H1 (cell line): ENCODE measurements at regions not wholly inside any gene's neighbourhood (a gene's known extent, or its start where the extent isn't known, plus 50 kb on each side); places are given as distances from the start of the nearest gene placed in this dataset.

ENCODE experiments used
- CTCF ChIA-PET: fragments of 300-600 bp; sonication (Branson Sonifier 250); formaldehyde crosslinking; loops from one replicate; lab custom pipeline; 2021; ENCODE audit not compliant: partially characterized antibody; lab: Charles Lee
- POLR2A ChIA-PET: fragments of 300-600 bp; sonication (Branson Sonifier 250); formaldehyde crosslinking; loops from one replicate; lab custom pipeline; 2021; ENCODE audit warnings: inconsistent platforms; ENCODE audit not compliant: partially characterized antibody; lab: Charles Lee
- DNase-seq, 2 experiments: peaks; one replicate each; pipeline versions ENCODE4 v3.0.0 to v3.0.0-alpha.2; 2010 to 2022; ENCODE audit warnings: low spot score in 2 of 2, low read depth in 1 of 2, mixed read lengths in 1 of 2
- FAIRE-seq: peaks from 2 replicates; lab custom pipeline; 2011; peaks lifted over from hg19 to GRCh38; lab: Jason Lieb, UNC
- H2AFZ ChIP-seq: 2 replicates; pipeline ENCODE4 v1.8.1; 2012; ENCODE audit warnings: low read length, inconsistent platforms
- H2AK5ac ChIP-seq: 2 replicates; pipeline ENCODE4 v1.6.1; 2013; ENCODE audit warnings: low read depth, low read length
- H2BK120ac ChIP-seq: replicated peaks from 2 replicates; pipeline ENCODE3; 2013; ENCODE audit warnings: low read depth, low read length, inconsistent platforms
- H2BK12ac ChIP-seq: 2 replicates; pipeline ENCODE4 v1.6.1; 2013; ENCODE audit warnings: low read depth, low read length
- H2BK15ac ChIP-seq: 2 replicates; pipeline ENCODE4 v1.6.1; 2013; ENCODE audit warnings: low read length
- H2BK20ac ChIP-seq: 2 replicates; pipeline ENCODE4 v1.6.1; 2013; ENCODE audit warnings: low read length
- H2BK5ac ChIP-seq: 2 replicates; pipeline ENCODE4 v1.6.1; 2013; ENCODE audit warnings: low read depth, low read length
- H3K14ac ChIP-seq: 2 replicates; pipeline ENCODE4 v1.6.1; 2013; ENCODE audit warnings: inconsistent platforms; ENCODE audit not compliant: insufficient read length
- H3K18ac ChIP-seq: 2 replicates; pipeline ENCODE4 v1.6.1; 2013; ENCODE audit warnings: low read length; ENCODE audit errors: extremely low read depth
- H3K23ac ChIP-seq: 2 replicates; pipeline ENCODE4 v1.6.1; 2013; ENCODE audit warnings: inconsistent platforms; ENCODE audit not compliant: insufficient read length
- H3K23me2 ChIP-seq: 2 replicates; pipeline ENCODE4 v1.6.1; 2013; ENCODE audit warnings: low read depth, low read length
- H3K27ac ChIP-seq: 2 replicates; pipeline ENCODE4 v1.6.1; 2011; ENCODE audit warnings: low read depth, low read length, inconsistent platforms
- H3K27me3 ChIP-seq, 4 experiments: replicated peaks in 1 of 4; 1 replicate in 1 of 4; 2 replicates in 3 of 4; pipeline versions ENCODE4 v1.6.1 to v1.8.1; 2011 to 2013; ENCODE audit warnings: low read length in 3 of 4, mild to moderate bottlenecking in 3 of 4, inconsistent platforms in 2 of 4, mixed read lengths in 2 of 4, moderate library complexity in 1 of 4; ENCODE audit not compliant: control insufficient read depth in 3 of 4, insufficient read depth in 3 of 4; ENCODE audit errors: extremely low read depth in 1 of 4
- H3K36me3 ChIP-seq, 4 experiments: 2 replicates each; pipeline versions ENCODE4 v1.6.1 to v1.8.1; 2011 to 2013; ENCODE audit warnings: mild to moderate bottlenecking in 4 of 4, low read length in 3 of 4, moderate library complexity in 2 of 4, control low read depth in 1 of 4, inconsistent platforms in 1 of 4; ENCODE audit not compliant: insufficient read depth in 4 of 4, control insufficient read depth in 2 of 4
- H3K4ac ChIP-seq: replicated peaks from 2 replicates; pipeline ENCODE3; 2013; ENCODE audit warnings: low read length, low read depth, mixed read lengths, inconsistent platforms; ENCODE audit not compliant: insufficient read length
- H3K4me1 ChIP-seq, 4 experiments: replicated peaks in 1 of 4; 1 replicate in 1 of 4; 2 replicates in 3 of 4; pipeline versions ENCODE4 v1.6.1 to v1.8.1; 2011 to 2013; ENCODE audit warnings: low read length in 3 of 4, inconsistent platforms in 2 of 4, mixed read lengths in 1 of 4; ENCODE audit not compliant: insufficient read depth in 4 of 4, control insufficient read depth in 3 of 4
- H3K4me2 ChIP-seq, 2 experiments: 2 replicates each; pipeline versions ENCODE4 v1.6.1 to v1.8.1; 2011 to 2013; ENCODE audit warnings: low read depth in 2 of 2, low read length in 2 of 2, control low read depth in 1 of 2, inconsistent platforms in 1 of 2, mild to moderate bottlenecking in 1 of 2; ENCODE audit not compliant: insufficient read depth in 1 of 2
- H3K4me3 ChIP-seq, 4 experiments: fragments of 200-600, 300-600 bp in 1 of 4; sonication (generic), shearing (Covaris generic), sonication (Bioruptor Twin) in 1 of 4; 2 replicates each; pipeline versions ENCODE4 v1.5.1 to v1.8.1; 2011 to 2016; ENCODE audit warnings: low read length in 4 of 4, low read depth in 3 of 4, control low read depth in 2 of 4, inconsistent platforms in 2 of 4, mild to moderate bottlenecking in 2 of 4, mixed read lengths in 1 of 4, moderate library complexity in 1 of 4; ENCODE audit not compliant: insufficient read depth in 2 of 4; ENCODE audit errors: extremely low read depth in 1 of 4
- H3K56ac ChIP-seq: replicated peaks from 2 replicates; pipeline ENCODE3; 2013; ENCODE audit warnings: low read depth, mild to moderate bottlenecking, mixed read lengths, low read length, inconsistent platforms; ENCODE audit not compliant: insufficient read length
- H3K79me1 ChIP-seq: 2 replicates; pipeline ENCODE4 v1.6.1; 2013; ENCODE audit warnings: low read depth, low read length, control low read depth
- H3K79me2 ChIP-seq, 2 experiments: 2 replicates each; pipeline versions ENCODE4 v1.6.1 to v1.8.1; 2012 to 2013; ENCODE audit warnings: low read length in 2 of 2, mild to moderate bottlenecking in 2 of 2, inconsistent platforms in 1 of 2; ENCODE audit not compliant: insufficient read depth in 2 of 2, control insufficient read depth in 1 of 2
- H3K9ac ChIP-seq, 4 experiments: replicated peaks in 1 of 4; 1 replicate in 1 of 4; 2 replicates in 3 of 4; pipeline versions ENCODE4 v1.6.1 to v1.8.1; 2011 to 2013; ENCODE audit warnings: low read depth in 3 of 4, low read length in 3 of 4, control low read depth in 2 of 4, mild to moderate bottlenecking in 2 of 4, moderate library complexity in 2 of 4, inconsistent platforms in 1 of 4; ENCODE audit errors: extremely low read depth in 1 of 4
- H3K9me3 ChIP-seq, 2 experiments: 2 replicates each; pipeline versions ENCODE4 v1.6.1 to v1.8.1; 2012 to 2013; ENCODE audit warnings: mild to moderate bottlenecking in 2 of 2, moderate library complexity in 2 of 2, control low read depth in 1 of 2, inconsistent platforms in 1 of 2, low read depth in 1 of 2, low read length in 1 of 2, mixed read lengths in 1 of 2; ENCODE audit not compliant: insufficient read depth in 2 of 2
- H4K20me1 ChIP-seq, 2 experiments: replicated peaks in 1 of 2; 2 replicates each; pipeline versions ENCODE3 to v1.8.1; 2011 to 2013; ENCODE audit warnings: inconsistent platforms in 2 of 2, low read length in 2 of 2, mild to moderate bottlenecking in 1 of 2; ENCODE audit not compliant: insufficient read depth in 2 of 2, control insufficient read depth in 1 of 2
- H4K5ac ChIP-seq: 2 replicates; pipeline ENCODE4 v1.6.1; 2013; ENCODE audit warnings: low read length, low read depth, mixed read lengths, inconsistent platforms; ENCODE audit not compliant: insufficient read length
- H4K8ac ChIP-seq: 2 replicates; pipeline ENCODE4 v1.8.0; 2013; ENCODE audit warnings: mild to moderate bottlenecking, moderate library complexity, low read length, inconsistent platforms; ENCODE audit not compliant: insufficient read depth; ENCODE audit errors: extremely low read depth
- H4K91ac ChIP-seq: replicated peaks from 2 replicates; pipeline ENCODE3; 2013; ENCODE audit warnings: low read length, mixed read lengths, inconsistent platforms; ENCODE audit not compliant: insufficient read length
- BACH1 ChIP-seq: IDR thresholded peaks from 2 replicates; pipeline ENCODE4 v1.6.1; 2012; ENCODE audit warnings: low read length, improper control_type of control experiment
- BRCA1 ChIP-seq: IDR thresholded peaks from 2 replicates; pipeline ENCODE4 v1.6.1; 2012; ENCODE audit warnings: low read depth, low read length, improper control_type of control experiment
- CBX5 ChIP-seq: fragments of 300-800, 300-1000 bp; sonication (generic); IDR thresholded peaks from 2 replicates; pipeline ENCODE4 v1.7.1; 2016; ENCODE audit warnings: antibody characterized with exemption, low read length, low read depth
- EP300 ChIP-seq, 2 experiments: IDR thresholded peaks; 1 replicate in 1 of 2; 2 replicates in 1 of 2; pipeline ENCODE4 v1.6.1; 2011 to 2012; ENCODE audit warnings: low read depth in 2 of 2, low read length in 2 of 2, mild to moderate bottlenecking in 2 of 2, borderline replicate concordance in 1 of 2, inconsistent platforms in 1 of 2, moderate library complexity in 1 of 2
- FOSL1 ChIP-seq: IDR thresholded peaks from 2 replicates; pipeline ENCODE4 v1.6.1; 2011; ENCODE audit warnings: mild to moderate bottlenecking, low read depth, low read length, moderate library complexity; ENCODE audit not compliant: insufficient read depth
- HDAC6 ChIP-seq: IDR thresholded peaks from one replicate; pipeline ENCODE4 v1.7.1; 2012; ENCODE audit warnings: low read depth, mild to moderate bottlenecking, inconsistent platforms, low read length, moderate library complexity
- MAFK ChIP-seq: IDR thresholded peaks from 2 replicates; pipeline ENCODE4 v1.6.1; 2012; ENCODE audit warnings: low read depth, mild to moderate bottlenecking, improper control_type of control experiment, low read length
- PHF8 ChIP-seq: fragments of 200-600 bp; sonication (generic); conservative IDR thresholded peaks from 2 replicates; pipeline ENCODE4 v1.7.1; 2012; ENCODE audit warnings: low read depth, mild to moderate bottlenecking, inconsistent platforms, low read length, moderate library complexity
- POLR2A ChIP-seq, 2 experiments: IDR thresholded peaks; 1 replicate in 1 of 2; 2 replicates in 1 of 2; pipeline ENCODE4 v1.6.1; 2011; ENCODE audit warnings: low read depth in 2 of 2, low read length in 2 of 2, mild to moderate bottlenecking in 2 of 2; ENCODE audit errors: control extremely low read depth in 1 of 2
- POLR2AphosphoS5 ChIP-seq: IDR thresholded peaks from 2 replicates; pipeline ENCODE4 v1.6.1; 2011; ENCODE audit warnings: low read depth, low read length
- SIX5 ChIP-seq: IDR thresholded peaks from 2 replicates; pipeline ENCODE4 v1.6.1; 2011; ENCODE audit warnings: mild to moderate bottlenecking, low read depth, low read length
- SP1 ChIP-seq: IDR thresholded peaks from 2 replicates; pipeline ENCODE4 v1.6.1; 2011; ENCODE audit warnings: low read depth, low read length
- USF2 ChIP-seq: IDR thresholded peaks from 2 replicates; pipeline ENCODE4 v1.6.1; 2011; ENCODE audit warnings: low read length, improper control_type of control experiment
- WGBS, 2 experiments: shearing (Covaris generic) in 1 of 2; methylation state at CpG; one replicate each; pipeline versions ENCODE4 v1.1.6 to v1.1.7; 2013 to 2015; ENCODE audit warnings: low lambda C conversion rate in 2 of 2, mixed read lengths in 2 of 2, inconsistent platforms in 1 of 2, low coverage in 1 of 2, missing lambda C conversion rate in 1 of 2; ENCODE audit not compliant: insufficient replicate concordance in 2 of 2, insufficient coverage in 1 of 2, insufficient read length in 1 of 2; ENCODE audit errors: extremely low coverage in 1 of 2, missing lambda C conversion rate in 1 of 2; 5-methylcytosine and 5-hydroxymethylcytosine counted together

DNA sequence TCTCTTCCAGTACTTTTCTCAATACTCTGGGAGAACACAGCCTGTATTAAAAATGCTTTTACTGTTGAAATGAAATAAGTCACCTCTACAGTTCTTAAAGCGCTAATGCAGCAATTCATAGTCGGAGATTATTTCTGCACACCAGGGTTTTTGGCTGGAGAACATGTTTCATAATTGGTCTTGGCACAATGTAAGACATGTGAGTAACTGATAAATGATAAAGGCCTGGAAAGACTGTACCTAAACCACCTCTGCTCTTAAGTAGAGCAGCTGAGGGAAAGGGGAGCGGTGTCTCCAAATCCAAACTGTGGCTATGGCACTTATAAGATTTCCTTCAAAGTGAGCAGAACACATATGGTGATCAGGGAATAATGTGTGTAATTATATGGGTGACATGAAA is 390.3 kb upstream of the MBL2 start:
- Histone ChIP-seq H4K20me1 (no peaks in the 10 kb centered on the region), H4K5ac (no peak overlapping the region), H3K4me2 (no peak overlapping the region), H3K23me2 (no peaks in the 10 kb centered on the region), H3K4ac (no peak overlapping the region), H2BK5ac (no peak overlapping the region), H2BK15ac (no peak overlapping the region), H2BK120ac (no peak overlapping the region), H4K8ac (no peak overlapping the region), H3K9me3 (no peaks in the 10 kb centered on the region), H2BK12ac (no peak overlapping the region), H2AK5ac (no peak overlapping the region), H3K4me1 (no peaks in the 10 kb centered on the region), H3K79me1 (no peaks in the 10 kb centered on the region), H3K79me2 (no peaks in the 10 kb centered on the region), H3K23ac (no peak overlapping the region), H2BK20ac (no peak overlapping the region), H2AFZ (no peak overlapping the region), H3K56ac (no peak overlapping the region), H4K91ac (no peak overlapping the region), H3K18ac (no peak overlapping the region), H3K9ac (no peak overlapping the region), H3K27me3 (peaks cover 0 to 1% (median 0%) of the 10 kb centered on the region in 4 experiments; a peak in 1 of 7 replicates), H3K36me3 (no peaks in the 10 kb centered on the region), H3K27ac (no peak overlapping the region), H3K14ac (no peak overlapping the region), H3K4me3 (no peak overlapping the region)
- ChIA-PET CTCF (no interaction called here), POLR2A (no interaction called here)
- no peak for FAIRE-seq
- DNase-seq, result no peak
- TF ChIP-seq SP1 (no peak), USF2 (no peak), POLR2AphosphoS5 (no peak), BACH1 (no peak), SIX5 (no peak), PHF8 (no peak), FOSL1 (no peak), HDAC6 (no peak), BRCA1 (no peak), EP300 (IDR thresholded peaks at IDR 0.05; ENCODE audit: borderline replicate concordance in 1 of 2, low read depth in 2 of 2, low read length in 2 of 2) (no peak), MAFK (no peak), CBX5 (no peak), POLR2A (IDR thresholded peaks at IDR 0.05; ENCODE audit: control extremely low read depth in 1 of 2, low read depth in 2 of 2, low read length in 2 of 2) (no peak)
- 96% methylated on average over 3 of the region's 3 CpGs; no CpG with 5 or more reads in 1 of the 2 experiments for WGBS, 2 experiments
